HG02798 (cell line): ENCODE measurements at regions not wholly inside any gene's neighbourhood (a gene's known extent, or its start where the extent isn't known, plus 50 kb on each side); places are given as distances from the start of the nearest gene placed in this dataset.
"Not testable (repeated sequence)": the region's sequence is repeated elsewhere in the genome, so short reads cannot be mapped to it uniquely, and the experiment has no call there.

Experiments used
- ATAC-seq: cut with Tn5 transposase; IDR thresholded peaks from one replicate; pipeline ENCODE4 v1.9.1; 2021; ENCODE audit warnings: mild to moderate bottlenecking; ENCODE audit not compliant: unreplicated experiment, poor library complexity

DNA sequence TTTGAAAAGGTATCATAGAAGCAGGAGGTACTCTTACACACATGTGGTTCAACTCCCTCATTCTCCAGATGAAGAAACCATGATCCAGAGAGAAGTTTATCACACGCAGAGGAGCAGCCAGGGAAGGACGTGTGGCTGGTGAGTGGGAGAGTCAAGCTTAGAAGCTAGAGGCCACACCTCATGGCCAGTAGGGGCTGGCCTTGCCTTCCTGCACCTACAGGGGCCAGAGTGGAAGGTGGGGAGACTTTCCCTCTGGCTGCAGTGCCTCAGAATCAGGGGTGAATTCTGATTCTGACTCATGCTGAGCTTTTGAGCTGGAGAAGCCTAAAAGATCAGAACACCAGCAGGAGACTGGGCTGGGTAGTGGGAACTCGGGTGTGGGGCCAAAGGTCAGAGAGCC is 1067.9 kb downstream of the BCL11B start:
- no peak for ATAC-seq

DNA sequence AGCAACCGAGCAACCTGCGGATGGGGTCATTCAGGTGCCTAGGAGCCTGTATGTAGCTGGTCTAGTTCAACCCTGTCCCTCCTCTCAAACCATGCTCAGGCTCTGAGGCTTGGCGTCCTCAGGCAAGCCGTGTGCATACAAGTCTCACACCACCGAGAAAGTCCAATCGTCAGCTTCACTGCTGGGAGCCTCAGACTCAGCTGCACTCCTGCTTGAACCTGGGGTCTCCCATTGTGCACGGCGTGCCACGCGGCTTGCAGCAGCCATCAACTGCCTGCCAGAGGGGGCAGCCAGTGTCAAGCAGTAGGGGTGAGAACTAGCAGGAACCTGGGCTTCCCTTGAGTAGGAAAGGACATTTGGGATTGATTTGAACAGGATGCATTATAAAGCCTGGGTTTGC is 1064.6 kb downstream of the BCL11B start:
- no peak for ATAC-seq

DNA sequence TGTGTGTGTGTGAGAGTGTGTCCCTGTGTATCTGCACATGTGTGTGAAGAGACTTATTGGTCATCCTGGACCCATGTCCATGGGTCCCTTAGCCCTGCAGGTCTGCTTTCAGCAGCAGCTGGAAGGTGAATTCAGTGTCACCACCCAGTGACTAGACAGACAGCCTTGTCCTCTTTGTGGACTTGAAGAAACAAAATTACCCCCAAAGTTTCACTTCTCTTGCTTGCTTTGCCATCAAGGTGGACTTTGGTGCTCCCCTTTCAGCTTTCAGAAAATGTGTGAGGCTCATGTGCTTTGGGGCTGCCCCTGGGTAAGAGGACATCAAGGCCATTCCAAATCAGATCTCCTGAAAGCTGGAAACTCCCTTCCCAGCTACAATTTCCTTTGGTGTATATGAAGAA is 1063.8 kb downstream of the BCL11B start:
- no peak for ATAC-seq

DNA sequence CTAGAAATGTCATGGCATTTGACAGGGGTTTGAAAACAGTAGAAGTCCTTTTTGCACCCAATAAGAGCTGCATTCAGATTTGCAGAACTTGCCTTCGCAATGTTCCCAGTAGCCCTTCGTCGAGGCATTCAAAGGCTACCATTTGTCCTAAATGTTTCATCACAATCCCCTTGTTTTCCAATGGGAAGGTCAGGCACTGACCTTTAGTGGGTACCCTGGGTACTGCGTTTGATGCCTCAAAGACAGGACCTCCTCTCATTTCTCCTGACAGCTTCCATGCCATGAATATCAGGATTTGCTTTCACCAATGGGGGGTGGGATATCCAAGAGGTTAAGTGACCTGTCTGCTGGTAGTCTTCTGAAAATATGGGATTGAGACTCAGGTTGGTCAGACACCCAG is 1063.1 kb downstream of the BCL11B start:
- no peak for ATAC-seq

DNA sequence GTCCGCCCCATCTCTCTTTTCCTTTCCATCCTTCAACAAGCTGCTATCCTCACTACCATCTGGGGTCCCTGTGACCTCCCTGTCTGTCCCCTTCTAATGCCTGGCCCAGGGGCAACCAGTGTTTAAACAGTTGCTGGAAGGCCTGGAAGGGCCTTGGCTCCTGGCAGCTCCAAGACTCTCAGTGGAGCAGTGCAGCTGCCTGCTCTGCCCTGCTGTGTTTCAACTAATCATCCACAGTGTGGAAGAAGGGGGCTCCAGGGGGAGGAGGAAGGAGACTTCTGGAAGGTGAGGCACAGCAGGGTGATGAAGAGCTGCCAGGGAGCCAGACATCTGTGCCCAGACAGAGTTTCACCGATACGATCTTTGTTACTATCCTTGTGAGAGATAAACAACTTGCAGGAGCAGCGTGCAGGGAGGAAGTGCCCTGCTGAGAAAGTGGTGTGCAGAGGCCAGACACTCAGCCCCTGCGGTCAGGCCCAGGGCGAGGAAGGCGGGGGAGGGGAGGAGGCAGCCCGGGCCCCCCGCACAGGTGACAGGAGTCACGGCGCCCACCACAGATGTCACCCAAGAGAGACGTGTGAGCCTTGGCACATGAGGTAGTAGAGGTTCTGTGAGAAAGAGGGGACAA is 1061.8 kb downstream of the BCL11B start:
- ATAC-seq = no peak

DNA sequence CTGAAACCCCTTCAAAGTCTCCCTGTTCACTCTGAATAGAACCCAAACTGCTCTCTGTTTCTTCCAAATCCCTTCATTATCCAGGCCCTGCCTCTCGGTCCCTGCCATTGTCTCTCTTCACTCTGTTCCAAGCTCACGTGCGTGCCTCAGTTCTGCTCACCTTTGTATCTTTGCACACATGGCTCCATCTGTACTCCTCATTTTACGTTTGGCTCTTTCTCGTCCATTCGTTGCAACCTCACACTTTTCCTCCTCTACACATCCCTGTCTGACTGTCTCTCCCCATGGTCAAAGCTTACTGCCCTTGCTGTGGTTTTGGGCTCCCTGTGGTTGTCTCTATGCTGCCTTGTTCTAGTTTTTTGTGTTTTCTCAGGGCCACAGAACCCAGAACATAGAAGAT is 1054.5 kb downstream of the BCL11B start:
- ATAC-seq = no peak

DNA sequence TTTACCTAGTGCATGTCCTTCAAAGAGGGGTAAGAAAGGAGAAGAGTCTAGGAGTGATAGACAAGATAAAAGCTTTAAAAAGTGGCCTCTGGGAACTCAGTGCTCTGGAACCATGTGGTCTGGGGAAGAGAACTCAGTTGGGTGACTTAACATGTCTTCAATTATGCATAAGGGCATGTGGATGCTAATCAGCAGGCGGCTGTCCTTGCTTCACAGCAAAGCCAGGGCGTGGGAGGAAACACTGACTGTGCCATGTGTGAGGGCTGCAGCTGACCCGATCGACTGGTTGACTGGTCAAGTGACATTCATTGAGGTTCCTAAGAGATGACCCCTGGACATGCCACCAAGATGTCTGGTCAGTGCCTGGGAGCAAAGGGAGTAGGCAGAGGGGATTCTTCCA is 1053.8 kb downstream of the BCL11B start:
- no peak for ATAC-seq

DNA sequence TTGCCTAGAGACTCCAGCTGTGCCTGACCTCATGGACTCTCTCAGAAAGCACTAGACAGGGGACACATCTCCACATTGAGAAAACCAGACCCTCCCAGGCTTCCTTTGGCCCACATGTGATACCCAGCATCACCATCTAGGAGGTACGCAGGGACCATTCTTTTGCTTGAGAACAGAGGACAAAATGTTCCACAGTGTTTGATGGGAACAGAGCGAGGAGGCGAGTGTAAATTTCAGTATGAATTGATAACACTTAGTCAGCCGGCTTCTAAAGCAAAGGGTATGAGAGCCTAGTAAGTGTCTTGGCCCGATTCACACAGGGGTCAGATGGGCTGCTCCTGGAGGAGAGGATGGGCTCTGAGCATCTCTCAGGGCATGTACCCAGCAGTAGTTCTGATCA is 1052.4 kb downstream of the BCL11B start:
- no peak for ATAC-seq

DNA sequence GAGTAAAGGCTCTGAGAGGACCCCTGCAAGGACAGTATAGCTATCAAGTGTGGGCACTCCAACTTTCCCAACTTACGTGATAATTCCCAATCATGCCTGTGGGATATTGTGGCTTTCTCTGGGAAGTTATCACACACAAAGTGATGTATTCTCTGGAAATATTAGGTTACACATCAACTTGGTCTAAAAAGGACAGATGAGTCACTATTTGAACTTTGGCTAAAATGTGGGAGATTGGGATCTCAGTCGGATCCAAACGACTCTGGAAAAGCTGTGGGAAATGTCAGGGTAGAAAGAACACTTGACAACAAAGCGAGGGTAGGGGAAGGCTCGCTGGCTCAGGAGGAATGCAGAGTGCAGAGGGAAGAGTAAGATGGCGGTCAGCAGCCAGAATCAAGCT is 1048.9 kb downstream of the BCL11B start:
- no peak for ATAC-seq

DNA sequence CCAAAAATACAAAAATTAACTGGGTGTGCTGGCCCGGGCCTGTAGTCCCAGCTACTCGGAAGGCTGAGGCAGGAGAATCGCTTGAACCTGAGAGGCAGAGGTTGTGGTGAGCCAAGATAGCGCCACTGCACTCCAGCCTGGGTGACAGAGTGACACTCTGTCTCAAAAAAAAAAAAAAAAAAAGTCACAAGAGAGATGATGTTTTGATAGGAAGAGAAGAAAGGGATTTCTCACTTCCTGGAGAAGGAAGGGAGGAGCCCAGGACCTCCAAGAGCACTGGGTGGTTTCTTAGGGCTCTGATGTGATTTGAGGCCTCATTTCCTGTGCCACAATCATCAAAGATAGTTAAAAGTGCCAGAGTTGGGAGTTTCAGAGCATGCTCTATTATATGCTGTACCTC is 1048.3 kb downstream of the BCL11B start:
- not testable (repeated sequence) for ATAC-seq

DNA sequence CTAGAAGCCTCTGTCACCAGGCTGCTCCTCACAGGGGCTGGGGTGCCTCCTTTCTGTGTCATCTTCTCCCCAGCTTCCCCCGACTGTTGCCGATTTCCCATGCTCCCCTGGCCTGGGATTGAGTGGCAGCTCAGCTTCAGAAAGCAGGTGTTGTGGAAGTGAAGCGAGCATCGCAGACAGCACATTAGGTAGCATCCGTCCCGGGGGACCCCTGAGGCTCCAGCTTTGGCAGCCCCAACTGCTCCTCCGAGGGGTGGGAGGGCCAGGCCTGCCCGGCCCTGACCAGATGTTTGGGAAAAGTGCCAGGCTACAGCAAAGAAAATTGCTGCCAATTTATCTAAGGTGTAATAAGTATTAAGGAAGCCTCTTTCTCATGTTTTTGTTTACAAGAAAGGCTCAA is 1045.6 kb downstream of the BCL11B start:
- no peak for ATAC-seq

DNA sequence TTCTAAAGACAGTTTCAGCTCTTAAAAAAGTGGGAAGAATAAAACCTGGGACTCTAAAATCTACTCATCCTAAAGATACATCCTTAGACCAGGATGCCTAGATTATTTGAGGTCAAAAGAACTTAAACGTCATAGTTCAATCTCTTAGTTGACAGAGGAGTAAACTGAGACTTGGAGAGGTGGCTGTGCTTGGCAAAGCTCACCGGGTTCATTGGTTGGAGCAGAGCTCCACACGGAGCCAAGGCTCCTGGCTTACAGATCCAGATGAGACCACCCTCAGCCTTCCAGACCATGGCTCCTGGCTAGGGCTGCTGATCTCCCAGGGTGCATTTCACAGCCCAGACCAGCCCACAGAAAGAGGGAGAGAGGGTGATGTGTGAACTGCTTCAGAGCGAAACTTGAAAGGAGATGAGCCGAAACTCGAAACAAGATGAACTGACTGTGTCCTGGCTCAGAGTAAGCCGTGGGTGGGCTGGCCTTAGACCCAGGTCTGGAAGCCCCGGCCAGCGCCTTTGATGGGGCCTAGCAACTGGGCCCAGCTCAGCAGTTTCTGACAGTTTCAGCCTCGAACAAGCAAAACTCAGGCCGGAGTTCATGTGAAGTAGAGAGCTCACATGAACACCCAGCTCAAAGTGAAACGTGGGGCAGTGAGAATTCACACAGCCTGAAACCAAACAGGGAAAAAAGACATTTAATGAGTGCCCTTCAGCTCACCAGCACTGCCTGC is 1044.8 kb downstream of the BCL11B start:
- ATAC-seq = peak; percentile 78

DNA sequence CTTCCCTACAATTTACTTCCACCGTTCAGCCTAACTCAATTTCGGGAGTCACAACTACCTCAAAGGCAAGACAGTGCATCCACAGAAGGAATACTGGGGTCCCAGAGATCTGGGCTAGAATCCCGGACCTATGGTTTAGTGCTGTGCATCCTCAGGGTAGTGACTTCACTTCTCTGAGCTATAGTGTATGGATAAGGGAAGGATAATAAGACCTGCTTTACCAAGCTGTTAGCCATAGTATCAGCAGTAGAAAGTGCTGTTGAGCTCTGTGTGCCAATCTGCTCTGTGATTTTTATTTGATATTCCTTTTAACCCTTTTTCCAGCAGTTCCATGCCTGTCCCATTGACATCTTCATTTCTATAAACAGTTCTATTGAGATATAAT is 1044.3 kb downstream of the BCL11B start:
- peak; percentile 9 for ATAC-seq

DNA sequence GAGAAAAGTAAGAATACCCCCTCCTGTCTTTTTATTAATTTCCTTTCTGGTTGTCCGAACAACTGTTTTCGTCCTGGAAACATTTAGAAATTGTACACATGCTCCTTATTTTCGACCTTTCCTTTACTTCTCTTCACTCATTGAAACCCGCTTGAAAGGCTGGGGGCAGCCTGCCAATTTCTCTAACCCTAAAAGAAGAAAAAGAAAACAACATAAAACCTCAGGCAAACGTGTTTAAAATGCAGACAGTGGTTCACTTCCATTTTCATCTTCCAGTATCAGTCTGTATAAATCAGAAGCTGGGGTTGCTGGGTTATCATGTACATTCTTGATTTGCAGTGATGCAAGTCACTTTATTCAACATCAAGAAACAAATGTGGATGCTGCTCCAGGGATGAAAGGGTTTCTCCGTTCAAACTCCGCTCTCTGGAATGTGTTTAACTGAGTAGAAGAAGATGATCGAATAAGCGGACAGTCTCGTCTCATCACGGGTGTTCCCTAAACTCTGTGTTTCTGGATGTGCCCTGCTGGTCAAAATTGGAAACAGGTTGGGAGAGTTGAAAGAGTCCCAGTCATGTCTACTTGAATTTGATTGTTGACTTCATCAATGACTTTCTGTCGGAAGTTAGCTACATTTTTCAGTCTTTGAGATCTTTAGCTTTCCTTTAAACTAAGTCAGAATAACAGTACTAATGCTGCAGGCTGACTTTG is 1042.2 kb downstream of the BCL11B start:
- no peak for ATAC-seq

DNA sequence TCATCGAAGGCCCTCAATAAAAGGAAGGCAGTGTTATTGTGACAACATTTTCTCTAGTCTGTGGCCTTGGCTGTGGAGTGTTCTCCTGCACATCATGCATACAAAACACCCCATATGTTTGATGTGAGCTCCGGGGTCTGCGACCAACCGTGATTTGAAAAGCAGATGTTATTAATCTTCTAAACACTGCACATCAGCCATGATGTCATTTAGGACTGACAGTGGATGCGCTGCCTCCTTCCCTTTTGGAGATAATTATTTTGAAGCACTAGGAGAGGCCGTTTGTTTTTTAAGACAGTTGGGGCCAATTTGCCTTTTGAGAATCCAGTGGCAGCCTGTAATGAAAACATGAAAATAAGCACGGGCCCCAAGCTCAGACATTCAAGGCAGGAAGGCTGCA is 1041.6 kb downstream of the BCL11B start:
- no peak for ATAC-seq

DNA sequence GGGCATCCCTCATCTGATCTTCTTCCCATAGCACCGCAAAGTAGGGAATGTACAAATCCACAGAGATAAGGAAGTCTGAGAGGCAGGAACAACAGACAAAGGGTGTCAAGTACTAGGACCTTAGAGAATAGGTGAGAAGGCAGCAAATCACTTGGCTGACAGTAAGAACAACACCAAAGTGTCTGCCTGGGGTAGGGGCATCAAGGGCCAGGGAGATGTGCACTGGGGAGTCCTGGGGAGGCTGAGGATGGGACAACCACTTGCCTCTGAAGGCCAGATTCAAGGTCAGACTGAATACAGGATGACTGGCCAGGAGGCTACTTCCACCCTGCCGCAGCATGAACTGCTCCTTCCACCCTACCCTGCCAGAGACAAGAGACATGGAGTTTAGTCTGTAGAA is 1040.8 kb downstream of the BCL11B start:
- ATAC-seq = no peak

DNA sequence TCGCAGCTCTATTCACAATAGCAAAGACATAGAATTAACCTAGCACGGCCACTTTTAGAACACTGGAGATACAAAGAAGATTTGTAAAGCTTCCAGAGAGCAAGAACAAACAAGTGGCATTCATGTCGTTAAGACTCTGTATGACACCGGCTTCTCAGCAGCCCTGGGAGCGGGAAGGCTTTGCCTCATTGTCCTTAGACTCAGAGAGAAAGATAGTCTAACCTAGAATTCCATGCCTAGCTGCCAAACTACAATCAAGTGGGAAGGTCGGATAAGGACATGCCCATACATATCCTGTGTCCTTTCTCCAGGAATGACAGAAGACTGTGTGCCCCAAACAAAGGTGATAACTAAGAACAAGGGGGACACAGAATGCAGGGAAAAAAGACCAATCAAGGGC is 1038.3 kb downstream of the BCL11B start:
- no peak for ATAC-seq

DNA sequence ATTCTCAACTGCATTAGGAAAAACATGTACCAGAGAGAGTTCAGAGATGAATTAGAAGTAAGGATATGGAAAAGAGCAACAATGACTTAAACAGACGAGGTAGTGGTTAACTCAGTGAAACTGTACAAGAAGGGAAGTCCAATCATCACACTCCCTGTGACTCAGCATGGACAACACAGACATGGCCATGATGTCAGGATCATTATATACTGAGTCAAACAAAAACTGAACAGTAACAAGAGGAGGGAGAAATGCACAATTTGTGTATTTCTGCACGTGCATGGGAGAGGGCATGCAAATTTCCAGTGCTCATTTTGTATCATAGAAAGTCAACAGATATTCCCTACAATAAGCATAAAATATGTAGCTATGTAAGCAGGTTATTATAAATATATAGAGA is 1037.8 kb downstream of the BCL11B start:
- ATAC-seq = no peak

DNA sequence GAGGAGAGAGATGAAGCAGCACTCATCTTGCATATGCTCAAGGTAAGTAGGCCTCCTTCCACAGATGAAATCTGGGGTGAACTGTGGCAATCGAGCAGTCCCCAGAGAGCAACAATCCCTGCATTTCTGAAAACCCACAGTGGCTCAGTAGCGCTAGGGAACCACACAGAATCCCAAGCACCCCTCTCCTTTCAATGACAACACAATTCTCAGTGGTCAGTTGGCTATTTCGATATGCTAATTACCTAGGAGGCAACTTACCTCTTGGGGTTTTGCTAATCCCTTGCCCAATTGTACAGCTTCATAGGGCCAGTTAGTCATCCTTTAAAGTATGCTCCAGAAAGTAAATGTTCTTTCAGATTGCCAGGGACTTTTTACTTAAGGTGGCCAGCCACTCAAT is 1035.7 kb downstream of the BCL11B start:
- ATAC-seq = no peak

DNA sequence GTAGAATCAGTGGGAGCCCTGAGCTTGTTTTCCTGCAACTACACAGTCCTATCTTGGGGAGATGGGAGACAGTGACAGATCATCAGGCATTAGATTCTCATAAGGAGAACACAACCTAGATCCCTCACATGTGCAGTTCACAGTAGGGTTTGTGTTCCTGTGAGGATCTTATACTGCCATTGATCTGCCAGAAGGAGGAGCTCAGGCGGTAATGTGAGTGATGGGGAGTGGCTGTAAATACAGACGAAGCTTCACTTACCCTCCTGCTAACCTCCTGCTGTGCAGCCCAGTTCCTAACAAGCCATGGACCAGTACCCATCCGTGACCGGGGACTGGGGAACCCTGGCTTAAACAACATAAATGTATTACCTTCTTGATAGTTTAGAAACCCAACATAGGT is 1034.1 kb downstream of the BCL11B start:
- ATAC-seq = no peak

DNA sequence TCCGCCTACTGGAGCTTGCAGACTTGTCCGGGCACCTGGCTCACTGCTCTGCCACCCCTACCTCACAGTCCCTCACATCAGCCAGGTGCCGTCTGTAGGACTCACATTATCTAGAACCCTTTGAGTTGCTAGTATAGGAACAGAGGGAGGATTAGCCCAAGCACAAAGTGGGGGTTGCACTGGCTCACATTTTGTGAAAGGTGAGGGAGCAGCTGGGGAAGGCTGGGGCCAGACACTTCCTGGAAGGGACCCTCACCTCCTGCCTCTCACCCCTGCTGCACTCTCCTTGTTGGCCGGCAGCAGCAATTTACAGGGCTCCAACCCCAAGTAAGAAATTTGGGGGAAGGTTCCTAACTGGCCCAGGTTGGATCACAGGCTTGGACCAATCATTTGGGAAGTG is 1031.6 kb downstream of the BCL11B start:
- no peak for ATAC-seq

DNA sequence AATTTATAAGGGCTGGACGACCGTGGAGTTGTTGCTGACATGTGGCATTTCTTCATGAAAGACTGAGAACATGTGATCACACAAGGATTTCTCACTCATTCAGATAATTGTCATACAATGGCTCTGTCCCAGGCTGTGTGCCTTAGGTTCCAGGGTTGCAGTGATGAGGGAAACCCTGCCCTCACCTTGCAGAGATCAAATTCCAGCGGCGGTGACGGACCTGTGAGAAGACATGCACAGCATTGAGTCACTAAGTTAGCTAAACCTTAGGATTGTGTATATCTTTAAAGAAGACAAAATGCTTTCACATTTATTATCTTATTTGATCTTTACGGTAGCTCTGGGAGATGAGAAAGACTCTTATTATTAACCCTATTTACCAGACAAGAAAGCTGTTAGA is 1029.1 kb downstream of the BCL11B start:
- ATAC-seq = no peak
